Activated CD4-positive, alpha-beta T cell treated with anti-CD3 and anti-CD28 coated beads for 36 hours (primary cell): ENCODE measurements at regions not wholly inside any gene's neighbourhood (a gene's known extent, or its start where the extent isn't known, plus 50 kb on each side); places are given as distances from the start of the nearest gene placed in this dataset.

Experiments
- ATAC-seq: fragments of 200-7000 bp; cut with Tn5 transposase; one replicate; pipeline ENCODE4 v1.10.0; 2021; ENCODE audit warnings: mild to moderate bottlenecking, moderate library complexity
- CTCF ChIA-PET: fragments of 350-600 bp; sonication (Branson Sonifier 250); formaldehyde crosslinking; loops from one replicate; lab custom pipeline; 2021; ENCODE audit warnings: antibody characterized with exemption; lab: Charles Lee
- POLR2A ChIA-PET: fragments of 350-600 bp; sonication (Branson Sonifier 250); formaldehyde crosslinking; loops from one replicate; lab custom pipeline; 2021; ENCODE audit warnings: antibody characterized with exemption, inconsistent platforms; lab: Charles Lee
- DNase-seq: peaks from one replicate; pipeline ENCODE4 v3.0.0-alpha.2; 2020
- H3K27ac Mint-ChIP-seq: one replicate; pipeline ENCODE4 v1.8.0; 2021; ENCODE audit warnings: mixed read lengths
- H3K27me3 Mint-ChIP-seq: one replicate; pipeline ENCODE4 v1.8.0; 2021; ENCODE audit warnings: mixed read lengths
- H3K36me3 Mint-ChIP-seq: one replicate; pipeline ENCODE4 v1.8.0; 2021; ENCODE audit warnings: low read depth, mixed read lengths
- H3K4me1 Mint-ChIP-seq: one replicate; pipeline ENCODE4 v1.8.0; 2021; ENCODE audit warnings: mixed read lengths
- H3K4me3 Mint-ChIP-seq: one replicate; pipeline ENCODE4 v1.8.0; 2021; ENCODE audit warnings: mild to moderate bottlenecking, moderate library complexity, mixed read lengths
- H3K9me3 Mint-ChIP-seq: one replicate; pipeline ENCODE4 v1.8.0; 2021; ENCODE audit warnings: low read depth, mixed read lengths
- intact Hi-C, 2 experiments: fragments of 100-400 bp; cut with DNase I in 1 of 2; cut with micrococcal nuclease in 1 of 2; formaldehyde crosslinking; loops; one replicate each; pipeline versions ENCODE4 v1.14.2 to v1.15.1; 2022 to 2024; cut with DNase I, micrococcal nuclease

DNA sequence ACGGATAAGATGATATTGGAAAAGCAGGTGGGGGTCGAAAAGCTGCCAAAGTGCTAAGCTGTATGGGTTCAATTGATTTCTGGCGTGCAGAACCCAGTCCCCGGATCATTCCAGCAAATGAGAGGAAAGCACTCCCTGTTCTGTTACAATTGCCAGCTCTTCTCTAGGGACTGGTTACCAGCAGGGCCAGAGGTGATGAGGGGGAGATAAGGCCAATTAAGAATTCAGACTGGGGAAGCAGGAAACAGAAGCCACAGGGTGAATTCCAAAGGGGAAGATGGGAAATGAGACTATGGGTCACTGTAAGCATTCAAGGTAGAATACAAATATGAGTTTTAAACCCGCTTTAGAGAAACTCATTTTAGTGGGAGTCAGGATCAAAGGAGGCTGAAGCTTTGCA, 349.4 kb upstream of the MAP3K7 start:
- Mint-ChIP-seq H3K27ac (no peak overlapping the region), H3K4me3 (no peak overlapping the region), H3K36me3 (no peaks in the 10 kb centered on the region), H3K4me1 (peaks cover 9% of the 10 kb centered on the region), H3K9me3 (no peaks in the 10 kb centered on the region), H3K27me3 (peaks cover 13% of the 10 kb centered on the region)
- ATAC-seq = no peak
- ChIA-PET POLR2A (no interaction called here), CTCF (interaction anchor here (1.2 kb wide), 1 partner anchor 12 kb away, joined by 3 read pairs; no protein-coding TSS in a partner anchor)
- intact Hi-C loops = no loop called here
- no peak for DNase-seq

DNA sequence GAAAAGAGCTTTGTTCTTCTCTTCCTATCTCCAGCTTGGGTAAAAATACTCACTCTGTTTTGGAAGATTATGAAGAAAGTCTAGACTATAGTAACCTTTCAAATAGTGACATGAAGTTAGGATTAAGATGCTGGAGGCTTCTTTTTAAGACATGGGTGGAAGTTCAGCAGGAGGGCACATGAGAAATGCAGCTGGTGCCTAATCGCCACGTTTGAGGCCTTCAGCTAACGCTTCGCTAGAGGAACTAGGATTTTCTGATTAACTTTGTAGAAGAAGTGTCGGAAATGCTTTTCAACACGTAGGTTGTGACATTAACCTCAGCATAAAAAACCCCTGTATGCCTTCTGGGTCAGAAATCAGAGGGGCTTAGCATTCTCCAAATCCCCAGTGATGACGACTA, 348.1 kb upstream of the MAP3K7 start:
- no peak for DNase-seq
- peaks cover 13% of the 10 kb centered on the region for H3K27me3 Mint-ChIP-seq
- ATAC-seq = no peak
- H3K4me1 Mint-ChIP-seq = peaks cover 4% of the 10 kb centered on the region
- no peaks in the 10 kb centered on the region for H3K9me3 Mint-ChIP-seq
- intact Hi-C loops = loop anchor here in 1 of 2 experiments (5.0 kb wide), 1 partner anchor 1077 kb away; no protein-coding TSS in a partner anchor
- no peaks in the 10 kb centered on the region for H3K36me3 Mint-ChIP-seq
- ChIA-PET POLR2A (no interaction called here), CTCF (no interaction called here)
- no peak overlapping the region for H3K4me3 Mint-ChIP-seq
- no peak overlapping the region for H3K27ac Mint-ChIP-seq

DNA sequence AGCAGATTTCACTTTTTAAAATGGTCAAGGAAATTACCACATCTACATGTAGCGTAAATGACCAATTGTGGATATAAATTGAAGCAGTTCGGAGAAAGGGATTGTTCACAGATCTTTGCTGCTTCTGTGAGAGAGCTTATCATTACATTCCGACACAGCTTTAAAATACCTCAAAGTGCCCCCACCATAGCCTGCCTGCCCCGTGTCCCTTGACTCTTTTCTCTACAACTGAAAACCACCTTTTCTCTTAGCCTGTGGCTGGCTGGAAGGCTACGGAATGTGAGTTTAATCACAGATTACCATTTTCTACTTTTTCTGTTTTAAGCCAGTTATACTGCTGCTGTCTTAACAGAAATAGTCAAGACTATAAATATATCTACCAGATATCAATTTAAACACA, 347.2 kb upstream of the MAP3K7 start:
- CTCF ChIA-PET = interaction anchor here (0.6 kb wide), 1 partner anchor 330 kb away, joined by 3 read pairs; no protein-coding TSS in a partner anchor
- POLR2A ChIA-PET = no interaction called here
- H3K27ac Mint-ChIP-seq = no peak overlapping the region
- H3K27me3 Mint-ChIP-seq = peaks cover 15% of the 10 kb centered on the region
- H3K9me3 Mint-ChIP-seq = no peaks in the 10 kb centered on the region
- peaks cover 4% of the 10 kb centered on the region for H3K4me1 Mint-ChIP-seq
- H3K4me3 Mint-ChIP-seq = no peak overlapping the region
- DNase-seq (no peak), ATAC-seq (no peak)
- H3K36me3 Mint-ChIP-seq = no peaks in the 10 kb centered on the region
- intact Hi-C loops = loop anchor here in 1 of 2 experiments (5.0 kb wide), 1 partner anchor 1078 kb away; no protein-coding TSS in a partner anchor

DNA sequence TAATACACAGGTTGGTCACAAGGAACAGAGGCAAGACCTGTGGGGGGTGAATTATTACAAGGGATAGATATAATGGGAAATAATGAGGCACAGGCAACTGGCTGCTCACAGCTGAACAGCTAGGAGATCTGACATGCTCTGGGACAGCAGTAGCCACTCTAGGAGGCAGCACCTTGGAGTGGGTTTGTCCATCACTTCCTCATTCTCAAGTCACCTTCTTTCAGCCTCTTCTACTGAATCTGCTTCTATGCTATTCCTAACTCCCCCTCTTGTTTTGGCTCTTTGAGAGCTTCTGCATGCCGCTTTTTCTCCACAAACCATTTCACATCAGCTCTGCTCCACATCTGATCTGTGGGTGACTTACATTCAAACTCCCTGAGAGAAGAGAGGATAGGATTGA, 345.5 kb upstream of the MAP3K7 start:
- CTCF ChIA-PET = interaction anchor here (0.6 to 0.8 kb wide), 2 partner anchors 10 to 129 kb away, joined by 3 read pairs; no protein-coding TSS in a partner anchor
- DNase-seq (no peak), ATAC-seq (no peak)
- Mint-ChIP-seq H3K4me3 (no peak overlapping the region), H3K36me3 (no peaks in the 10 kb centered on the region), H3K9me3 (no peaks in the 10 kb centered on the region), H3K27ac (no peak overlapping the region), H3K4me1 (peaks cover 4% of the 10 kb centered on the region), H3K27me3 (peaks cover 18% of the 10 kb centered on the region)
- intact Hi-C loops = loop anchor here in 1 of 2 experiments (5.0 kb wide), 1 partner anchor 1080 kb away; no protein-coding TSS in a partner anchor
- POLR2A ChIA-PET = no interaction called here

DNA sequence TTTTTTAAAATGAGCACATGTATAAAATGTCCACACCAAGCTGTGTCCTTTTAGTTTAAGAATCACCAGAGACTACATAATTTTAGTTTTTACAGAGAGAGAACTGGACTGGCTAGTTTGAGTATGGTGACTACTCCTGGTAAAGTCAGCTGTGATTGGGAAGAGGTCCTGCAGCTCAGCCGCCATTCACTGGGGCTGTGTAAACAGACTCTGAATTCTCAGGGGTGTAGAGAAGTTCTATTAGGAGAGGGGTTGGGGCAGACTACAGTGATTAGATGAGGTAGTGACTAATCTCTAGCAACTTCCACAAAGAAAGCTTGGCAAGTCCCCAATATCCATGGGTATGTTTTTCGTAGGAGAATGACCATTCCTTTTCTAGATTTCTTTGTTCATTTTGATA, 341.2 kb upstream of the MAP3K7 start:
- intact Hi-C loops = no loop called here
- CTCF ChIA-PET = interaction anchor here (1.1 to 1.6 kb wide), 3 partner anchors 12 to 97 kb away, joined by 3 to 13 read pairs (median 5); no protein-coding TSS in a partner anchor

DNA sequence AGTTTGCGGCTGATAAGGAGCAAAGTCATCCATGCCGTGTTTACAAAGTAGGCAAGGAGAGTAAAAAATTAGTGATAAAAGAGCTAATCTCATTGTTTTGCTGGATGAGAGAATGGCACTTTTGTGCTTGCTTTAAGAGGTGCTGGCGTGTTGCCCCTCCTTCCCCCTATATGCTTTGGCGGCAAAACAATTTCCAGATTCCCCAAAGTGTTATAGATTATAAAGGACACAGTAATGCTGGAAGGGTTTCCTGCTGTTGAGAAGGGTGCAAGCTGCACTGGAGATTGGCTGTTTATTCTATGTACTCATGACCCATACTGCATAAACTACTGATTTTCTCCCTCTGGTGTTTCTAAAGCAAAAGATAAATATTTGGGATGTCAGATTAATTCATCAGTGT, 338.9 kb upstream of the MAP3K7 start:
- ChIA-PET POLR2A (no interaction called here), CTCF (interaction anchor here (1.3 to 1.4 kb wide), 2 partner anchors 16 to 35 kb away, joined by 3 to 4 read pairs; no protein-coding TSS in a partner anchor)
- Mint-ChIP-seq H3K27ac (no peak overlapping the region), H3K4me3 (no peak overlapping the region), H3K36me3 (no peaks in the 10 kb centered on the region), H3K27me3 (peaks cover 7% of the 10 kb centered on the region), H3K9me3 (no peaks in the 10 kb centered on the region), H3K4me1 (peaks cover 5% of the 10 kb centered on the region)
- ATAC-seq (no peak), DNase-seq (no peak)
- intact Hi-C loops = no loop called here

More for the DNA sequence above, 341.2 kb upstream of the MAP3K7 start:
- POLR2A ChIA-PET = no interaction called here
- Mint-ChIP-seq H3K9me3 (no peaks in the 10 kb centered on the region), H3K4me1 (peaks cover 5% of the 10 kb centered on the region), H3K27me3 (peaks cover 14% of the 10 kb centered on the region), H3K27ac (no peak overlapping the region), H3K4me3 (no peak overlapping the region), H3K36me3 (no peaks in the 10 kb centered on the region)
- ATAC-seq (no peak), DNase-seq (no peak)

DNA sequence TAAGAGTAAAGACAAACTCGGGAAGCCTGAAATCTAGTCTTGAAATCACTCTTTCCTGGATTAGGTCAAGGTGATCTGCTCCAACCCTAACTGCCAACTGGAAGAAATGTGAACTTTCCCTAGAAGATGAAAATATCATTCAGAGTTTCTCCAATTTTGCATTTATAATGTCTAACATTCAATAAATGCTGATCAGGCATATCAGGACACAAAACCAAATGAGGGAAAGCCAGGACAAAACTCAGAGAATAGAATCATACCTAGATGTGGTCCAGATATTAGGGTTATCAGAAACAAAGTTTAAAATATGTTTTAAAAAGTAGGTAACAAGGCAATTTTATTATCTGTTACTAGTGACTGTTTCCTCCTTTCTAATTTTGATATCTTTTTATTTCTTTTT, 335.5 kb upstream of the MAP3K7 start:
- CTCF ChIA-PET = no interaction called here
- no peak overlapping the region for H3K4me3 Mint-ChIP-seq
- no peaks in the 10 kb centered on the region for H3K36me3 Mint-ChIP-seq
- peaks cover 5% of the 10 kb centered on the region for H3K4me1 Mint-ChIP-seq
- DNase-seq (no peak), ATAC-seq (no peak)
- H3K9me3 Mint-ChIP-seq = no peaks in the 10 kb centered on the region
- POLR2A ChIA-PET = no interaction called here
- intact Hi-C loops = no loop called here
- peaks cover 2% of the 10 kb centered on the region for H3K27me3 Mint-ChIP-seq
- no peak overlapping the region for H3K27ac Mint-ChIP-seq

DNA sequence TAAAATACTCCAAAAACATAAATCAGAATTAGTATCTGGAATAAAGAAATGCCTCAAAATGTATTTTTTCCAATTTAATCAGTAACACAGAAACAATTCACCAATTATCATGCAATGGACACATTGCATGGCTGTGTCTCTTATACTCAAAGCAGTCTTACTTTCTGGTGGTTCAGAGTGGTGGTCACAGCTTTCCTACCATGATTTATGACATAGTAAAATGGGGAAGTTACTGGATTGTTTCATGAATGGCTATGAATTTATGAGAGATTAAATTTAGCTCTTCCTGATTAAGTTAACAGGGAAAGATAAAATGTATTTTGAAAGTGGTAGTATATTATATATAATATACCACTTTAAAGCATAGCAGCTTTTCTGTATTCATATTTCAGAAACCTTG, 331.5 kb upstream of the MAP3K7 start:
- no peaks in the 10 kb centered on the region for H3K36me3 Mint-ChIP-seq
- H3K9me3 Mint-ChIP-seq = peaks cover 5% of the 10 kb centered on the region
- DNase-seq = no peak
- H3K4me1 Mint-ChIP-seq = no peaks in the 10 kb centered on the region
- intact Hi-C loops = no loop called here
- ChIA-PET POLR2A (no interaction called here), CTCF (interaction anchor here (0.7 kb wide), 2 partner anchors 49 to 73 kb away, joined by 3 to 4 read pairs; no protein-coding TSS in a partner anchor)
- peaks cover 11% of the 10 kb centered on the region for H3K27me3 Mint-ChIP-seq
- no peak overlapping the region for H3K4me3 Mint-ChIP-seq
- no peak for ATAC-seq
- H3K27ac Mint-ChIP-seq = no peak overlapping the region

DNA sequence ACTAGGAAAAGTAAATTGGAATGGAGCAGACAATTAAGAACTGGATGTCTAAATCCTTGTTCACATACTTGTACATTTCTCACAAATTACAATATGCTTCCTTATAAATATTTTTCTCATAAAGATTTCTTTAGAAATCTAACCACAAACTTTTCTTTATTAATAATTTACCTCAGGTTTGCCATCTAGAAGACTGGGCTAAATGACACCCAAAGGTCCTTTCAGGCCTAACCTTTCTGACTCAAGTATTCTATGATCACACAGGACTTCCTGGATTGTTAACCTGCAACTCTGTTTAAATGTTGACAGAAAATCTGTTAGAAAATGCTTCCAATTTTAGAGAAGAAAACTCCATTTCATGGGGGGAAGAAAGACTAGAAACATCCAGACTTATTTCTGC, 330.5 kb upstream of the MAP3K7 start:
- POLR2A ChIA-PET = no interaction called here
- no peaks in the 10 kb centered on the region for H3K4me1 Mint-ChIP-seq
- intact Hi-C loops = no loop called here
- no peak for ATAC-seq
- H3K4me3 Mint-ChIP-seq = no peak overlapping the region
- H3K27ac Mint-ChIP-seq = no peak overlapping the region
- H3K36me3 Mint-ChIP-seq = no peaks in the 10 kb centered on the region
- CTCF ChIA-PET = no interaction called here
- DNase-seq = no peak
- peaks cover 5% of the 10 kb centered on the region for H3K9me3 Mint-ChIP-seq
- H3K27me3 Mint-ChIP-seq = peaks cover 11% of the 10 kb centered on the region

DNA sequence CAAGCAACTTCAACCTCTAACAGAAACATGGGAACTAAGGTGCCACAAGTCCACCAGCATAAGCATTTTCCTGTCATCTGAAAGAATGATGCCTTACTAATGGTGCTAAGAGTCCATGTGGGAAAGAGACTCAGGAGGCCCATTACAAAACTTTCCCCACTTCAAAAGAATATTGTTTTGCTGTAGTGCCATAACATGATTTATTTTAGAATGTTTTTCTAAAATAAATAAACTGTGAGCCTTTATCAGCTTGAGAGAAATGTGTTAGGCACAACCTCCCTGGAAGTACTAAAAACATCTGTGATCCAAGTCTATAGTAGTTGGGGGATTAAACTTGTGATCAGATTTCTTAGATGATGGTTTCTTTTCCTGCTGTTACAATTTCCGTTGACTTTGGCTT, 330.1 kb upstream of the MAP3K7 start:
- Mint-ChIP-seq H3K27ac (no peak overlapping the region), H3K36me3 (no peaks in the 10 kb centered on the region), H3K4me3 (no peak overlapping the region), H3K9me3 (peaks cover 5% of the 10 kb centered on the region), H3K27me3 (peaks cover 10% of the 10 kb centered on the region), H3K4me1 (no peaks in the 10 kb centered on the region)
- ChIA-PET POLR2A (no interaction called here), CTCF (no interaction called here)
- intact Hi-C loops = no loop called here
- DNase-seq (no peak), ATAC-seq (no peak)

DNA sequence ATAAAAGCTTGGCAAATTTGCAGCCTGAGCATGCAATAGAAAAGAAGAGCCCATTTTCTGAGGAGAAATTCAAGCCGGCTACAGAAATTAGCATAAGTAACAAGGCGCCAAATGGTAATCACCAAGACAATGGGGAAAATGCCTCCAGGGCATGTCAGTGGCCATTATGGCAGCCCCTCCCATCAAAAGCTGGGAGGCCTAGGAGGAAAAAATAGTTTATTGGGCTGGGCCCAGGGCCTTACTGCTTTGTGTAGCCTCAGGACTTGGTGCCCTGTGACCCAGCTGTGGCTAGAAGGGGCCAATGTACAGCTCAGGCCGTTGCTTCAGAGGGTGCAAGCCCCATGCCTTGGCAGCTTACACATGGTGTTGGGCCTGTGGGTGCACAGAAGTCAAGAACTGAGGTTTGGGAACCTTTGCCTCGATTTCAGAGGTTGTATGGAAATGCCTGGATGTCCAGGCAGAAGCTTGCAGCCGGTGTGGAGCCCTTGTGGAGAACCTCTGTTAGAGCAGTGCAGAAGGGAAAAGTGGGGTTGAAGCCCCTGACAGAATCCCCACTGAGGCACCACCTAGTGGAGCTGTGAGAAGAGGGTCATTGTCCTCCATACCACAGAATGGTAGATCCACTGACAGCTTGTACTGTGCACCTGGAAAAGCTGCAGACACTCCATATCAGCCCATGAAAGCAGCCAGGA, 328.5 kb upstream of the MAP3K7 start:
- intact Hi-C loops = no loop called here
- ChIA-PET CTCF (interaction anchor here (0.6 kb wide), 1 partner anchor 154 kb away, joined by 3 read pairs; no protein-coding TSS in a partner anchor), POLR2A (no interaction called here)
- Mint-ChIP-seq H3K27me3 (peaks cover 12% of the 10 kb centered on the region), H3K4me1 (no peaks in the 10 kb centered on the region), H3K27ac (no peak overlapping the region), H3K9me3 (peaks cover 5% of the 10 kb centered on the region), H3K4me3 (no peak overlapping the region), H3K36me3 (no peaks in the 10 kb centered on the region)
- DNase-seq = no peak
- ATAC-seq = no peak

DNA sequence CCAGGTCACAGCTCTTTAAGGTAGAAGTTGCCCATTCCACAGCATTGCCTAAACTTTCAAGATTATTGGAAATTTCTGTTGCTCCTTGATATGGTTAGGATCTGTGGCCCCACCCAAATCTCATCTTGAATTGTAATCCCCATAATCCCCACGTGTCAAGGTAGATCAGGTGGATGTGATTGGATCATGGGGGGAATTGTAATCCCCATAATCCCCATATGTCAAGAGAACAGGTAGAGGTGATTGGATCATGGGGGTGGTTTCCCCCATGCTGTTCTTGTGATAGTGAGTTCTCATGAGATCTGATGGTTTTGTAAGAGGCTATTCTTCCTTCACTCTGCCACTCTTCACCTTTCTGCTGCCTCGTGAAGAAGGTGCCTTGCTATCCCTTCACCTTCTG, 327.4 kb upstream of the MAP3K7 start:
- H3K27me3 Mint-ChIP-seq = peaks cover 15% of the 10 kb centered on the region
- H3K4me1 Mint-ChIP-seq = no peaks in the 10 kb centered on the region
- intact Hi-C loops = no loop called here
- H3K36me3 Mint-ChIP-seq = no peaks in the 10 kb centered on the region
- ATAC-seq (no peak), DNase-seq (no peak)
- POLR2A ChIA-PET = no interaction called here
- H3K4me3 Mint-ChIP-seq = no peak overlapping the region
- H3K9me3 Mint-ChIP-seq = peaks cover 5% of the 10 kb centered on the region
- CTCF ChIA-PET = interaction anchor here (0.6 kb wide), 1 partner anchor 83 kb away, joined by 3 read pairs; no protein-coding TSS in a partner anchor
- no peak overlapping the region for H3K27ac Mint-ChIP-seq
